Loucy (cell line): ENCODE measurements at regions not wholly inside any gene's neighbourhood (a gene's known extent, or its start where the extent isn't known, plus 50 kb on each side); places are given as distances from the start of the nearest gene placed in this dataset.

Source experiments
- H2AFZ ChIP-seq: fragments of 200-600 bp; sonication (generic); 2 replicates; pipeline ENCODE4 v1.6.0; 2016; ENCODE audit warnings: antibody characterized with exemption, mild to moderate bottlenecking, low read length, moderate library complexity
- H3F3A ChIP-seq: fragments of 200-600 bp; 2 replicates; pipeline ENCODE4 v1.6.0; 2016; ENCODE audit warnings: antibody characterized with exemption, low read depth, mild to moderate bottlenecking
- H3K27me3 ChIP-seq: fragments of 200-600 bp; sonication (generic); 2 replicates; pipeline ENCODE4 v1.6.1; 2014; ENCODE audit warnings: low read length, mild to moderate bottlenecking; ENCODE audit not compliant: insufficient read depth, poor library complexity, severe bottlenecking
- H3K36me3 ChIP-seq: fragments of 200-600 bp; sonication (generic); 2 replicates; pipeline ENCODE4 v1.6.1; 2016; ENCODE audit warnings: low read length; ENCODE audit not compliant: insufficient read depth
- H3K4me1 ChIP-seq: fragments of 200-600 bp; sonication (generic); 2 replicates; pipeline ENCODE4 v1.5.1; 2014; ENCODE audit warnings: low read length, mild to moderate bottlenecking; ENCODE audit not compliant: insufficient read depth, poor library complexity, severe bottlenecking
- H3K4me2 ChIP-seq: fragments of 200-600 bp; sonication (generic); 2 replicates; pipeline ENCODE4 v1.6.0; 2014; ENCODE audit warnings: antibody characterized with exemption, low read length, low read depth, mild to moderate bottlenecking; ENCODE audit not compliant: poor library complexity, severe bottlenecking
- H3K4me3 ChIP-seq: fragments of 200-600 bp; sonication (generic); 2 replicates; pipeline ENCODE4 v1.5.1; 2014; ENCODE audit warnings: low read length, mild to moderate bottlenecking, mixed read lengths; ENCODE audit not compliant: poor library complexity, severe bottlenecking
- H3K79me2 ChIP-seq: fragments of 200-600 bp; sonication (generic); 2 replicates; pipeline ENCODE4 v1.6.1; 2014; ENCODE audit warnings: low read length; ENCODE audit not compliant: insufficient read depth
- H3K9ac ChIP-seq: fragments of 200-600 bp; sonication (generic); 2 replicates; pipeline ENCODE4 v1.6.0; 2014; ENCODE audit warnings: mild to moderate bottlenecking, low read depth, low read length, moderate library complexity; ENCODE audit not compliant: poor library complexity, severe bottlenecking
- H3K9me2 ChIP-seq: fragments of 200-600 bp; sonication (generic); replicated peaks from 2 replicates; pipeline ENCODE4 v1.6.1; 2016; ENCODE audit warnings: low read depth, low read length, mixed read lengths
- H3K9me3 ChIP-seq: fragments of 200-600 bp; sonication (generic); 2 replicates; pipeline ENCODE4 v1.6.1; 2014; ENCODE audit warnings: mild to moderate bottlenecking, antibody characterized with exemption, low read length, low read depth; ENCODE audit not compliant: insufficient read depth
- H4K20me1 ChIP-seq: fragments of 200-600 bp; sonication (generic); 2 replicates; pipeline ENCODE4 v1.6.0; 2014; ENCODE audit warnings: antibody characterized with exemption, low read length, mild to moderate bottlenecking; ENCODE audit not compliant: insufficient read depth, poor library complexity, severe bottlenecking
- CTCF ChIP-seq: fragments of 200-600 bp; sonication (generic); conservative IDR thresholded peaks from 2 replicates; pipeline ENCODE4 v1.5.1; 2014; ENCODE audit warnings: mild to moderate bottlenecking, antibody characterized with exemption, low read length
- EZH2phosphoT487 ChIP-seq: fragments of 200-600 bp; IDR thresholded peaks from 2 replicates; pipeline ENCODE4 v1.6.1; 2018; ENCODE audit warnings: antibody characterized with exemption, mild to moderate bottlenecking, moderate library complexity, borderline replicate concordance

- Histone ChIP-seq H3K9me2 (no peaks in the 10 kb centered on the region), H3K9ac (no peak overlapping the region), H3K27me3 (no peaks in the 10 kb centered on the region), H2AFZ (no peak overlapping the region), H3K79me2 (no peaks in the 10 kb centered on the region), H3K4me1 (peaks cover 4% of the 10 kb centered on the region), H3F3A (no peaks in the 10 kb centered on the region), H4K20me1 (no peaks in the 10 kb centered on the region), H3K4me3 (no peak overlapping the region), H3K9me3 (no peaks in the 10 kb centered on the region), H3K4me2 (no peak overlapping the region), H3K36me3 (no peaks in the 10 kb centered on the region)
- TF ChIP-seq CTCF = no peak
- TF ChIP-seq EZH2phosphoT487 = no peak
These were observed 544.4 kb downstream of the EFNA5 start for GRCh38 chr5:107126341-107126740.

- Histone ChIP-seq H3K27me3 (no peaks in the 10 kb centered on the region), H3F3A (no peaks in the 10 kb centered on the region), H3K9me3 (no peaks in the 10 kb centered on the region), H3K36me3 (no peaks in the 10 kb centered on the region), H2AFZ (no peak overlapping the region), H3K4me3 (no peak overlapping the region), H4K20me1 (no peaks in the 10 kb centered on the region), H3K4me1 (peaks cover 4% of the 10 kb centered on the region), H3K79me2 (no peaks in the 10 kb centered on the region), H3K4me2 (no peak overlapping the region), H3K9me2 (no peaks in the 10 kb centered on the region), H3K9ac (no peak overlapping the region)
- TF ChIP-seq CTCF = no peak
- no peak for TF ChIP-seq EZH2phosphoT487
These were observed 546.4 kb downstream of the EFNA5 start for GRCh38 chr5:107124376-107124775.

DNA sequence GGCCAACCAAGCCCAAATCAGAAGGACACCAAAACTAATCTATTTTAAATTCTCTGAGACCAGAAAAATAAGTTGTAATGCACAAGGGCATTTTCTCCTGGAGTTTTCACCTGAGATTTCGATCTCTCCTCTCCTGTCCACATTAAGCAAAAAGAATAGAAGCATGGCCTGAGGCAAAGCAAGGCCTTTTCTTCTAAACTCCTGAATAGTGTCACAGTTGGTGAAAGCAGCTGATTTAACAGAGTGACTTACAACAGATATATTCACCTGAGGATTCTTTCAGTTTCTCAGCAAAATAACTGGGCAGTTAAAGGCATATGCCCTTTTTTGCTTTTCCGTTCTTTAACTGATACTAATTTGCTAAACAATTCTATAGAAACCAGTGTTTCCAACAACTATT is 547.7 kb downstream of the EFNA5 start:
- Histone ChIP-seq H3K27me3 (no peaks in the 10 kb centered on the region), H3K36me3 (no peaks in the 10 kb centered on the region), H2AFZ (no peak overlapping the region), H3K4me1 (peaks cover 4% of the 10 kb centered on the region), H3K9ac (no peak overlapping the region), H3K9me2 (no peaks in the 10 kb centered on the region), H3K9me3 (no peaks in the 10 kb centered on the region), H3F3A (no peaks in the 10 kb centered on the region), H3K4me3 (no peak overlapping the region), H3K79me2 (no peaks in the 10 kb centered on the region), H4K20me1 (no peaks in the 10 kb centered on the region), H3K4me2 (no peak overlapping the region)
- TF ChIP-seq EZH2phosphoT487 = no peak
- no peak for TF ChIP-seq CTCF
